M059J (cell line): ENCODE measurements at regions not wholly inside any gene's neighbourhood (a gene's known extent, or its start where the extent isn't known, plus 50 kb on each side); places are given as distances from the start of the nearest gene placed in this dataset.
"Not testable (repeated sequence)": the region's sequence is repeated elsewhere in the genome, so short reads cannot be mapped to it uniquely, and the experiment has no call there.

Source experiments
- DNase-seq: peaks from one replicate; pipeline ENCODE4 v3.0.0-alpha.2; 2012; ENCODE audit warnings: low read depth

DNA sequence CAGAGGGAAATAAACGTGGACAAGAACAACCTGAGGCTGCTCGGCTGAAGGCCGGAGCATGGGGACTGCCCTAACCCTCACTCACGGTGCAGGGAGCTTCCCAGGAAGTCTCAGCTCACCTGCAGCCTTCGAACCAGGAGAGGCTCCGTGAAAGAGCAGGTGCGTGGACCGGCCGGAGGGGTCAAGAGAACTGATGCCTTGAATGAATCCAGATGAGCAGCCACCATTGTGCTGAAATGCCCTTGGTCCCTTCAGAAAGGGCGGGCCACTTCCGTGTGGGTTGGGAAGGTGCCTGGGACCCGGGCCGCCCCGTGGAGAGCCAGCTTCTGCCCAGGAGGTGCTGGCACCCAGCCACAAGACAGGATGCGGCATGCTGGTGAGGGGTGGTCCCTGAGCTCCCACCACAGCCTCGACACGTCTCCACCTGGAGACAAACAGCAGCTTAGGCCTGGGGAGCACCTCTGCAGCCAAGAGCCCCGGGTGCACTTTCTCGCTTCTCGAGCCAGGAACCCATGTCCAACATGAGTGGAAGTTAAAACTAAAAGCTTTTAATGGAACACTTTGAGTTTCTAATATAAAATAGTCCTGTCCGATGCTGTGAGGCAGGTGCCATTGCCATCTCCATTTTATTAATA lies 83.5 kb downstream of the TTLL2 start:
- no peak for DNase-seq

DNA sequence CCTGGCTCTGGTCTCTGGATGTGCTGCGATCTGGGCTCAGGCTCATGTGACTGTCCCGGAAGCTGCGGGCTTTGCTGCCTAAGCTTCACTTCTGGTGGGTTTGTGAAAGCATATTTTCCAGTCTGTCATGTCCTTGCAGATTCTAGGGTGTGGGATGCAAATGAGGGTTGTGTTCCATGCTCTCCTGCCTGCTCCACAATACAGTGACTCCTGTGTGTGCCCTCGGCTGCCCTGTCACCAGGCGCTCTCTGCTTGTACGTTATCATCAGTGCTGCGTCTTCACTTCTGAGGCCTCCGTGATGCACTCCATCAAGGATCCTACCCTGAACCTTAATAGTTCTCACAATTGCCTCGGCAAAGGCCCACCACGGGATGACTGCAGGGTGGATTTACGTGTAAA lies 84.2 kb downstream of the TTLL2 start:
- DNase-seq: no peak

DNA sequence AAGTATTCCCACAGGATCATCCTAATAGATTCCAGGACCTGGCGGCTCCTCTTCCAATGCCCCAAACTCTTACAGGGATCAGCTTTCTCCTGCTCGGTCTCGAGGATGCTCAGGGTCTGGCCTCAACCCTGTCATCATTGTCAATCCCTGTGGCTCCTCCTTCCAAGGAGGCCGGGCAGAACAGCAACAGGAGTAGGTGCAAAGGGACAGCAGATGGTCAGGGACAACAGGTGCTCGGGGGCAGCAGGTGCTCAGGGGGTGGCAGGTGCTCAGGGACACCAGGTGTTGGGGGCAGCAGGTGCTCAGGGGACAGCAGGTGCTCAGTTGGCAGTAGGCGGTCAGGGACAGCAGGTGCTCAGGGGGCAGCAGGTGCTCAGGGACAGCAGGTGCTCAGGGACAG lies 84.8 kb downstream of the TTLL2 start:
- no peak for DNase-seq

DNA sequence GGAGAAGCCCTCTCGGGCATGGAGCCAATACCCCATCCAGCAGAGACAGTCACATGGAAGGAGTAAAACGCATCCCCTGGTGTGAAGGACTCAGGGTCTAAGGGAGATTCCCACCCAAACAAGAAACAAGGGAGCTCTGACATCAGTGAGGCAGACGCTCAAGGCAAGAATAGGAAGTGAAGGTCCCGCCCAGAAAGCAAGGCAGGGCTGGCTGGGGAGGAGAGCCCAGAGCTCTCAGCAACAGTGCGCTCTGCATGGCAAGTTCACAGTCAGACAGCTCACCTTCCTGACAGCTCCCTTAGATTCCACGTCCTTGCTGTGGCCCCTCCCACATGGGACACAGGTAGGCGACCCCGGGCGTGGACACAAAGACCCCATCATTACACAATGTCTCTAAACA lies 85.6 kb downstream of the TTLL2 start:
- DNase-seq: no peak

DNA sequence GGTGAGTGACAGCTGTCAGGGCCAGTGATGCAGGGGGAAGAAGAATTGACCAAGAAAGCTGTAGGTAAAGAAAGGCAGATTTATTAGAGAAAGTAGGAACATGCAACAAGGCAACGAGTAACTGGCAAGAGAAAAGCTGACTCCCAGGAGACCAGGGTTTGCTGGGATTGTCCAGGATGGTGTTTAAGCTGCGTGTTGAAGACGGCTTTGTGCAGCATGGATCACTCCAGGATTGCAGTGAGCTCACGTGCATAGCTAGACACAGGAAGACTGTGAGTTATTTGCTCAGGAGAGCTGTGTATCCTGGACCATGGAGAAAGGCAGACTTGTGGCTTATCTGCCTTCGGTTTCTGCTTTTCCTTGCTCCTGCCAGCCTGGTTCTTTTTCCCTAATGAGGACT lies 87.6 kb downstream of the TTLL2 start:
- DNase-seq: no peak

DNA sequence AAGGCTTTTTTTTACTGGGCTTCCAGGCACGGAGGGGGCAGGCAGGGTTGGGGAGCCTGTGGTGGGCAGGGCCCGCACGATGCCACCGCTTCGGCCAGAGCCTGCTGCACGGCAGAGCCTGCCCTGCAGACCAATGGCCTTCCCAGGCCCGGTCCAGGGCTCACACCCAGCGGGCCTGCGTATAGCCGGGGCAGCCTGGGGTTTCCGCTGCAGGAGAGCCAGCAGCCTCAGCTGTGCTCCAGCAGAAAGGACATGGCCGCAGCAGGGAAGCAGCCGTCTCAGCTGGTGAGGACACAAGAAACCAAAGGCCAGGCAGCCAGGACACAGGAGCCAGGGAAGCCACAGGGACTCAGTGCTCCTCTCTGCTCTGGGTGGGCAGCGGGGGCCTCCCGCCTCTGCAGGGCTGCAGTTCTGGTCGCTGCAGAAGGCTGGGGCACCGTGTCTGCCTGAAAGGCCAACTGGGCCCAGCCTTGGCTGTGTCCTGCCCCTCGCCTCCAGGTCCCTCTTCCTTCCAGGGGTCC lies 90.6 kb downstream of the TTLL2 start:
- no peak for DNase-seq

DNA sequence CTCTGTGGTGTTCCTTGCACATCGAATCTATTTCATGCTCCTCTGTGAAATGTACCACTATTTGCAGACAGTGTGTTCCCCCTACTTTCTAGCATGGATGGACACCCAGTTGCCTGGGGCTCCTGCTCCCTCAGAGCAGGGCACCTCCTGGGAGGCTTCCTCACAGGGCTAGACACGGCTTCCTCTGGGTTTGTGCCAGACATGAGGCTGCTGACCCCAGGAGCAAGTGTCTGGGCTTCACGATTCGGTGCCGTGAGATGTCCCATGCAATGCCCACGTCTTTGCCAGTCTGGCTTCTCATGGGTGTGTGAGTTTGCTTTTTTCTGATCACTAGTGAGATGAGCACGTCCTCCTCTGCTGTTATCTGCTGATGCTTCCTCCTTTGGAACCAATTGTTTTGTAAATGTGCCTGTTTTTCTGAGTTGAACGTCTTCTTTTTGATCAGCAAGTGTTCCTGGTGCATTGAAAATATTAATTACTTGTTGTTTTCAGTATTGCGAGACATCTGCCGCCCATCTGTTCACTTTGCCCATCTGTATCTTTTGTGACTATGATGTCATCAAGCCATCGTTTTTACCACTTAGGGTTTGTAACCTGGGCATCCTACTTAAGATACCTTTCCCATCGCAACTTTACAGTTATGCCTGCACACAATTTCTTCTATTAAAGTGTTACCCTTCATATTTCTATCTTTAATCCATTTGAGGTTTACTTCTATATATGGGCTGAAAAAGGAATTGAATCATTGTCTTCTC lies 92.0 kb downstream of the TTLL2 start:
- no peak for DNase-seq

DNA sequence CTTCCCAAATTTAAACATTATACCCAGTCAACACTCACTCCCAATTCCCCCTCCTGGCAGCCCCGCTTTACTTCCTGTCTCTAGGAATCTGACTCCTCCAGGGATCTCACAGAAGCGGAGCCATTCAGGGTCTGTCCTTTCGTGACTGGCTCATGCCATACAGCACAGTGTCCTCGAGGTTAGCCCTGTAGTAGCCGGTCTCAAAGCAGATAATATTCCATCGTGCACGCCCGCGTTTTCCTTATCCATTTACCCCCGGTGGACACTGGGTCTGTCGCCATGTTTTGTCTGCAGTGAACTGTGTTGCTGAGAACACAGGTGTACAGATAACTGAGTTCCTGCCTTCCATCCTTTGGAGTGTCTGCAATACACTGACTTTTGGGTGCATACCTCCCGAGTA lies 95.3 kb downstream of the TTLL2 start:
- no peak for DNase-seq

DNA sequence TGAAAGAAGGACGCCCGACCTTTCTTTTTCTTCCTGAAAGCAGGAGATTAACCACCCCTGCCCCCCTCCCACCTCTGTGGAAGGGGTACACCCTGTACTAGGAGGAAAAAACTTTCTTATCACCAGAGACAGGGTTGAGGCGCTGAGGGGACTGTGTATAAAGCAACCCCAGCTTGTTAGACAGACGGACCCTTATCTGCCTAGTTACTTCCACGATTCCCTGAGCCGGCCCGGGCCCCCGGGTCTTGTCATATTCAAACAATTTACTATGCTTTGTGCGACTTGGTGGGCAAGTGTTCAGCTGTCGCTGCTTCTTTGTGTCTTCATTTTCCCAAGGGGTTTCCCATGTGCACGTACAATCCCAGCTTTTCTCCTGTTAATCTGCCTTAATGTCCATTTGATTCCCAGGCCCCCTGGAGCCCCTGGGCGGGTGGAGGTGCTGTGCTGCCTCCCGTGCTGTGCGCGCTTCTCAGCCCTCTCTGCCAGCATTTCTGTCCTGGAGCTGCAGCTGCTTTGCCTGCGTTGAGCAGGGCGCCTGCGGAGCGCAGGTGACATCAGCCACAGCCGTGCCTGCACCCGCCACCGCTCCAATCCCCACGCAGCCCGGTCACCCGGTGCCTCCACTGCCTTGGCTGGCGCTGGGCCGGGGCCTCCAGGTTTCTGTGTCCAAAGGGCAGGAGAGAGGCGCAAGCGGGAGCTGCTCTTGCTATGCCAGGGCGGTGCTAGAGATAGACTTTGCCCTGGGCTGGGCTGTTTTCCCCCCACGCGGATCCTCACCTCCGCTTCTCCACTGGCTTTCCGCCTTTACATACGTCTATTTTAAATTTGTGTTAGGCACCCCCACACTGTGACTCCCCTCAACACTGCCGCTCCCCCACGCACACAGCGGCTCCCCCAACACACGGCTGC lies 96.2 kb downstream of the TTLL2 start:
- DNase-seq: no peak

DNA sequence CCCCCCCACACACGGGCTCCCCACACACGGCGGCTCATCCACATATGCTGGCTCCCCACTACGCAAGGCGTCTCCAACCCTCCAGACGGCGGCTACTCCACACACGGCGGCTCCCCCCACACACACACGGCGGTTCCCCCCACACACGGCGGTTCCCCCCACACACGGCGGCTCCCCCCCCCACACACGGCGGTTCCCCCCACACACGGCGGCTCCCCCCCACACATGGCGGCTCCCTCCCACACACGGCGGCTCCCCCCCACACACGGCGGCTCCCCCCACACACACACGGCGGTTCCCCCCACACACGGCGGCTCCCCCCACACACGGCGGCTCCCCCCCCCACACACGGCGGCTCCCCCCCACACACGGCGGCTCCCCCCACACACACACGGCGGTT lies 97.1 kb downstream of the TTLL2 start:
- DNase-seq: not testable (repeated sequence)

DNA sequence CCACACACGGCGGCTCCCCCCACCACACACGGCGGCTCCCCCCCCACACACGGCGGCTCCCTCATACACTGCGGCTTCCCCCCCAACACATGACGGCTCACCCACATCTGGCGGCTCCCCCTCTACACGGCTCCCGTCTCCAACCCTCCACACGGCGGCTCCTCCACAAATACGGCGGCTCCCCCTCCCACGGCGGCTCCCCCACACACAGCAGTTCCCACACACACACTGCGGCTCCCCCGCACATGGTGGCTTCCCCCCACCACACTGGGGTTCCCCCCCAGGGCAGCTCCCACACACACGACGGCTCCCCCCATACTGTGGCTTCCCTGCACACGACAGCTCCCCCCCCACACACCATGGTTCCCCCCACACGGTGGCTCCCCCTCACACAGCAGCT lies 98.0 kb downstream of the TTLL2 start:
- no peak for DNase-seq

DNA sequence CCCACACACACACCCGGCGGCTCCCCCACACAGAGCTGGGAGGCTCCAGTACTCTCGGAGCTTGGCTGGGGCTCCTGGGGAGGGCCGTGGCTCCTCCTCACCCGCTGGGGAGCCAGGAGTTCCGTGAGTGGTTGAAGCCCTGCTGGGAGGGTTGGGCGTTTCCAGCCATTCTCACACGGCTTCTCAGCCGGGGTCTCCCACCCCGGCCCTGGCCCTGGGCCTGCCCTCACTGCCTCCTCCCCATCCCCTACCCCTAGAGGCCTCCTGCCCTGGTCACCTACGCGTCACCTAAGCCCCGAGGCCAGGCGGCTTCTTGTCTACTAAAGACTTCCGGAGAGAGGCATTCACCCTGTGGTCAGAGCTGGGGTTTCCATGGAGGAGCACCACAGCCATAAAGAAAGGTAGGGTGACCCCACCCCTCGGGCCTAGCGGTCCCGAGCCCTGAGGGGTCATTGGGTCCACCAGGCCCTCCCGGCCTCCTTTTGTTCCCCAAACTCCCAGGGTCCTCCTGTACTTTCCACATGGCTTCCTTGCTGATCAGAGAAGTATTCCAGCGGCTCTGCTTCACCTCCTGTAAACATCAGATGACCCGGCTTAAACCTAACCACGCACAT lies 99.3 kb downstream of the TTLL2 start:
- DNase-seq: no peak

DNA sequence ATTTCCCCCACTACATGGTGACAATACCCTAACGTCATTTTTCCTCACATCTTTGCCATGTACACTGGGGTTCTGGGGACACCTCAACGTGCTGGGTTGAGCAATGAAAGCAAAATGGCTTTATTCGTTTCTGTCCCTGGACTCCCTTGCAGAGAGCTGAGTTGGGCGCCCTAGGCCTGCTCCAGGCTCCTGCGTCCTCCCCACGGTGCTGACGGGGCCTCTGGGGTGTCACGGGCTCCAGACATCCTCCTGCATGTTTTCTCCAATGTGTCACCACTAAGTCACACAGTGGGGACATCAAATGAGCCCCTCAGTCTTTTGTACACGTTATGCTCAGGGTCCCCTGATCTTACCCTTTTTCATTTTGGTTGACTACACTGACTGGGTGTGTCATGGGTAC lies 99.8 kb downstream of the TTLL2 start:
- DNase-seq: no peak

DNA sequence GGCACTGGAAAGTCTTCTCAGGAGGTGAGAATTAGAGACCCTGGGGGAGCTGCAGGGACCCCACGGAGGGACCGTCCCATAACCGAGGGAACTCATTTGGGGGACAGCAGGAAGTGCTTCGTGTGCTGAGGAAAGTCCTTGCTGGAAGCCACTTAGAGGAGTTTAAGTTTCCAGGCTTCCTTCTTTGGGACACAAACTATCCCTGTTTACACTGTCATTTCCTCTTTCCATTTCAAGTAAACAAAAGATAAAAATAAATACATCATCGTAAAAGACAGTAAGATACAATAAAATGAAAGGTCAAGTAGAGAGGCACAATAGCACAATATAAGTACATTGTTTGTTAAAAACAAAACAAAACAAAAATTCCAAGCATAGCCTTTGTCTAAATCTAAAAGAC lies 101.2 kb downstream of the TTLL2 start:
- no peak for DNase-seq

DNA sequence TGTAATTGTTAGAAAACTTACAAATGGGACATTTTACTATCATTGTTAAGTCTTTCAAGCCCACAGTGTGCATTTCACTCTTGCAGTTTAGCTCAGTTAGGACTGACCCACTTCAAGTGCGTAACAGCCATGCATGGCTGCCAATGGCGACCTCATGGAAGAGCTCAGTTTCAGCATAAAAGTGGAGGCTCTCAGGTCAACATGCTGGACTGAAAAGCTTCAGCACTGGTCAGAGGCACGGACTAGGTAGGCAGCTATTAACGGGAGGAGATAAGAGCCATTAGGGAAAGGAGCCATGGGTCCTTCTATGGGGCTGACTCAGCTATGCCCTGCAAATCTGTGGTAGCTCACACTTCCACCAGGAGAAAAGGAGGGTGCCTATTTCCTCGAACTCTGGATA lies 101.8 kb downstream of the TTLL2 start:
- DNase-seq: no peak

DNA sequence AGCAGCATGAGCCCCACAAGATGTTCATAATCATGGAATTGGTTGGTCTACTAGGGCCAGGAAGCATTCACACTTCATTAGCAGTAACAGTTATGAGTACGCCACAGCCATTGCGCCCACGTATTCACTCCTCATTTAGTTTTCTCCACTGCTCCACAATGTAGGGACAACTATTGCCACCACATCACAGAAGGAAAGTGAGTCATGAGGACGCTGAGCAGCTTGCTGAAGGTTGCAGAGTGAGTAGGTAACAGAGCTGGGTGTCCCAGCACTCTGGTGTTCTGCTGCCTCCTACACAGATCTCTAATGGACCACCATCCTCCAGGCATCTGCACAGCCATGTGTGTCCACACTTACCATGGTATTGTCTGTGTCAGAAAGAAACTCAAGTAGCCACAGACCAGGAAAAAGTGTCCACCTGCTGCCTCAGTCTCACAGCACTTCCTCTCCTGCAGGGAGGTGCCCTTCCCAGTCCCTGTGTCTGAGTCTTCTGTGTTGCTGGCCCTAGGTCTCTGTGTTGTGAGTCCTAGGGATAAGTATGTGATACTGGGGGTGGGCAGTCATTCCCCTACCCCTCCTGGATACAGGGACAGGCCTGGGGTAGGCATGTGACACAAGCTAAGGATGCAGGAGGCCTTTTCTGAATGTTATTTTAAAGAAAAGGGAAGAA lies 103.9 kb downstream of the TTLL2 start:
- DNase-seq: no peak

DNA sequence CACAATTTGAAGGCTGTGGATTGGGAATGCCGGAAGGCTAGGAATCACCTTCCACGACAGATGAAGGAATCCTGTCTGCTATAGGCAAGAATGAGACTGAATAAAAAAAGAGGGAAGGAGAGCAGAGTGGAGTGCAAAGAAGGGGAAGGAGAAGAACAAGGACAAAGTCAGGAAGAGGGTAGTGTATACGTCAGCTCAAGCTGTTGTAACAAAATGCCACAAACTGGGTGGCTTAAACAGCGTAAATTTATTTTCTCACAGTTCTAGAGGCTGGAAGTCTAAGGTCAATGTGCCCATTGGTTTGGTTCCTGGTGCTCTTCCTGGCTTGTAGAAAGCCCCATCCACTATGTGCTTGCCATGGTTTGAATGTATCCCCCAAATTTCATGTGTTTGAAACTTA lies 104.5 kb downstream of the TTLL2 start:
- DNase-seq: no peak

DNA sequence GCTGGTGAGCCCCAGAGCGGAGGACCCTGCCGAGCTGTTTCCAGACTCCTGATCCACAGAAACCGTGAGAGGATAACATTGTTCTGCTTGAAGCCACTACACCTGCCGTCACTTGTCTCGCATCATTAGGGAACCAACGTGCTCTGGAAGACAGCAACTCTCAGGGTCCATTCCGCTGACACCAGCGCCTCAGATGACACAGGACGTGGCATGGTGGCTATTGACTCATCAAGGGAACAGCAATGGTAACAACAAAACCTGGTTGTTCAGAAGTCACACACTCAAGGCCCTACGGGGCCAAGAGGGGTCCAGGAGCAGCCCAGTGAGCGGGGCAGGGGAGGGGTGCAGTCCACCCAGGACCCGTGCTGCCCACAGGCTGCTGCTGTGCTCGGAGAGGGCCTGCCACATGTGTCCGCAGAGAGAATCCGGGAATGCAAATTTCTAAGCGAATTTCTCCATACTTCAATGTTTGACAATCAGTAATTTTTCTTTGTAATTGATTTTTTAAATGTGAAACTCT lies 110.4 kb downstream of the TTLL2 start:
- no peak for DNase-seq

DNA sequence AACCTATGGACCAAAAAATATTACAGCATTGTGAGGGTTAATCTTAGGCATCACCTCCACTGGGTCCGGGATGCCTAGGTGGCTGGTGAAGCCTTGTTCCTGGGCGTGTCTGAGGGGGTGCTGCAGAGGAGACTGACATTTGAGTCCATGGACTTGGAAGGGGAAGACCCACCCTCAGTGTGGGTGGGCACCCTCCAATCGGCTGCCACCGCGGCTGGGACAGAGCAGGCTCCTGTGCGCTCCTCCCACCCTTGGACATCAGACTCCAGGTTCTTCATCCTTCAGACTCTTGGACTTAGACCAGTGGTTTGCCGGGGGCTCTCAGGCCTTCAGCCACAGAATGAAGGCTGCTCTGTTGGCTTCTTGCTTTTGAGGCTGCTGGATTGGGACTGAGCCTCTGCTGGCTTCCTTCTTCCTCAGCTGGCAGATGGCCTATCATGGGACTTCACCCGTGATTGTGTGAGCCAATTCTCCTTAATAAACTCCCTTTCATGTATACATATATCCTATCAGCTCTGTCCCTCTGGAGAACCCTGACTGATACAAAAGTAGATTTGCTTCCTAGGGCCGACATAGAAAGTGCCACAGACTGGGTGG lies 113.1 kb downstream of the TTLL2 start:
- DNase-seq: no peak

DNA sequence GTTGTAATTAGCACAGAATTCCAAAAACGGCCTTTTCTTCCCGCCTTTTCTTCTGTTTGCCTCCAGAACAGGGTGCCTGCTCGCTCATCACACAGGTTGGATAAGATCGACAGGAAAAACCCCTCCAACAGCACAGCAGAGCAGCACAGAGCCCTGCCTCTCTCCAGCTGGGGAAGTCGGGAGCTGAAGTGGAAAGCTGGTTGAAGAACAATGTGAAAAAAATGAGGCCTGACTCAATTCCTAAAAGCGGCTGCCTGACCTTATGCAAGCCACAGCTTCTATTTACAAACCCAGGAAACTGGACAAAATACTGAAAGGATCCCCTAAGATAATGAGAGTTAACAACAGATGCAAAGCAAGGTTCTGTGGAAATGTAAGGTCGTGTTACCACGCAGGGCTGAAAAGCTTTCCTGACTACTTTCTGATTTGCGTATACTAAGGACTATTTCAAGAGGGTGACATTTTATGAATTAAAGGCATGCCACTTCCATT lies 116.9 kb downstream of the TTLL2 start:
- DNase-seq: no peak

DNA sequence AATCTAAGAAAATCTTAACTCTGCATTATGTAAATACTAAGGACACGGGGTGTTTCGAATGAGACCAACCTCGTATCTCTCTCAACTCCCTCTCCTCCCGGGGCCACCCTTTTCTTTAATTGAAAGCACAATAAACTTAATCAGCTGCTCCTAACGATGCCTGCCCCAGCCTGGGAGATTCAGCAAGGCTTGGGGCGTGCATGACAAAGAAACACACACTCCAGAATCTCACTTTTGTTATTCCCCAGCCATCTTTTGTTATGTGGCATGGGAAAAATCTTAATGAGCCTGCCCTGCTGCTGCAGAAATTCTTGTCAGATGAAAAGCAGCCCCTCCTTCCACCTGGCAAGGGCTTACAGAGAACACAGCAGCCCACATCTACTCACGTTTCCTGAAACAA lies 117.4 kb downstream of the TTLL2 start:
- DNase-seq: no peak
